ENCODE measurements at regions not wholly inside any gene's neighbourhood (a gene's known extent, or its start where the extent isn't known, plus 50 kb on each side); places are given as distances from the start of the nearest gene placed in this dataset.

GRCh38 chr1:182195733-182196132 is 134.2 kb upstream of the ZNF648 start:
- DNase-seq (ENCODE audit: low read depth, low spot score) = no peak

DNA sequence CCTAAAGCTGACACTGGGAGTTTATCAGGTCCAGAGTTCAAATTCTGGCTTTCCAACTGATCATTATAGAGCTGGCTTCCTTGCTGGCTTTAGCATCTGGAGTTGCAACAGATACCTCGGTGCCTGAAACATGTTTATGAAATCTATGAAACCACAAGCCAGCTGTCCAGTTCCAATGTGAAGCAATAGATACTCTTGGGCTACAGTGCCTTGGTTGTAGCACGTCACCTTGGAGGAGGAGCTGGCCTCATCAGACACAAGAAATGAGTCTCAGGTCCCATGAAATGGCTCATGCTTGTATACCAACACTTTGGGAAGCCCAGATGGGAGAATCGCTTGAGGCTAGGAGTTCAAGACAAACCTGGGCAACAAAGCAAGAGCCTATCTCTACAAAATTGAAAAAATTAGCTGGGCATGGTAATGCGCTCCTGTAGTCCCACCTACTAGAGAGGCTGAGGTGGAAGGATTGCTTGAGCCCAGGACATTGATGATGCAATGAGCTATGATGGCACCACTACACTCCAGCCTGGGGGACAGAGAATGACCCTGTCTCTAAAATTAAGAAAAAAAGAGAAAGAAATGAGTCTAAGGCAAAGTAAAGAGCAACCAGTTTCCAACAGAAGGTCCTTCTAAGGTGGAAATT is 132.5 kb upstream of the ZNF648 start:
- no peak for DNase-seq (ENCODE audit: low read depth, low spot score)

DNA sequence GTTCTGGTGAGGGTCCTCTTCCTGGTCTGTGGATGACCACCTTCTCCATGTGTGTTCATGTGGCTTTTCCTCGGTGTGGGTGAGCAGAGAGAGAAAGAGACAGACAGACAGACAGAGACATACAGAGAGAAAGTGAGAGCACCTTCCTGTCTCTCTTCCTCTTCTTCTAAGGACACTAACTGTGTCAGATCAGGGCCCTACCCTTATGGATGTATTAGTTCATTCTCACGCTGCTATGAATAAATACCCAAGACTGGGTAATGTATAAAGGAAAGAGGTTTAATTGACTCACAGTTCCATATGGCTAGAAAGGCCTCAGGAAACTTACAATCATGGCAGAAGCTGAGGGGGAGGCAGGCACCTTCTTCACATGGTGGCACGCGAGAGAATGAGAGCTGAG is 131.5 kb upstream of the ZNF648 start:
- DNase-seq (ENCODE audit: low read depth, low spot score) = no peak

- DNase-seq (ENCODE audit: low read depth, low spot score) = no peak
These were observed 130.7 kb upstream of the ZNF648 start for GRCh38 chr1:182192215-182192614.

GRCh38 chr1:182191381-182192115 is 130.0 kb upstream of the ZNF648 start:
- no peak for DNase-seq (ENCODE audit: low read depth, low spot score)

DNA sequence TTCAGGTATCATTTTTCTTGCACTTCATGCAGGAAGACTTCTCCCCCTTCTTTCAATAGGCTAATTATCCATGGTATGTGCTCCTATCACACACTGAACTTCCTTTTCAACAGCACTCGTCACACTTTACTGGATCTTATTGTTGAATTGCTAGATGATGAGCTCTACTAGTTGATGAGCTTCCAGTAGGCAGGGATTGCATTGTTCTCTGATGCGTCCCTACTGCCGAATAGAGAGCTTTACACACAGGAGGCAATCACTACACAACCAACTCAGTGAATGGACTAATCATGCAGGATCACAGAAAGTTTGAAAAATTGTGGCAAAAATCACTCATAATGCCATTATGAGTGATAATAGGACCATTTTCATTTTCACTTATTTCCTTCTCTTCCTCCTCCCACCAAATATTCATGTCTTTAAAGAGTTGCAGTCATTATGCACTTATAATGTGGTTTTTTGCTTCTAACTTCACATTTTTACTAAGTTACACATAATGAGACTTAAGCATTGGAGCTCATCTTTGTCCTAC is 128.1 kb upstream of the ZNF648 start:
- DNase-seq (ENCODE audit: low read depth, low spot score) = no peak

- DNase-seq (ENCODE audit: low read depth, low spot score) = no peak
These were observed 125.2 kb upstream of the ZNF648 start for GRCh38 chr1:182186757-182187146.

DNA sequence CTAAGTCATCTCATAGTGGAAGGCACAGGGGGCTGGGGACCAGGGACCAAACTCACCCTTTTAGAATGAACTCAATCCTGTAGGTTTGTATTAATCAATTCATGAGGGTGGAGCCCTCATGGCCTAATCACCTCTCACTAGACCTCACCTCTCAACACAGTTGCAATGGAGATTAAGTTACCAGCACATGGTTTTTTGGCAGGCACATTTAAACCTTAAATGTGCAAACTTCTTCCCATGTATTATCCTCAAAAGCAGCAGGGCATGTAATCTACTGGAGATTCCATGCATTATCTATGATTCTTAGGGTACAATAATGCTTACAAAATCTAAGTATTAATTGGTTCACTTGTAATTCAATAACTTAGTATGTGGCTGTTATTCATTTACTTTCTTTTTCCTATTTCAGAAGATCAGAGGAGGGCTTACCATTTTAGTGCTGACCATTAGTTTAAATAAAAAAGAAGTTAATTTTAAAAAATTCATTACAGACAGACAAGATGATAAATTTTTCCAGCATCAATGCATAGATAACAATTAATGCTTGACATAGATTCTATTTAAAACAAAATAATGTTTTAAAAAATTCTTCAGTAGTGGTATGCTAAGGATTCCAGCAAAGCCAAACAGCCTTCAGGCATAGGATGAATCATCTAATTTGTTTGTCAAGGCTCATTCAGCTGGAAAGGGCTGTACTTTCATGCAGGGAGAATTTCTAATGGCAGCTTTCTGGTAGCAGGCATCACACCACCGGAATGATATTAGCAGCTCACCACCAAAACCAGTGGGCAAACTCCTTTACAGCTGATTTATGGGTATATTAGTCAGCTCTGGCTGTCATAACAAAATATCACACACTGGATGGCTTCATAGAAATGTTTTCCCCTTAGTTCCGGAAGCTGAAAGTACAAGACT is 124.6 kb upstream of the ZNF648 start:
- no peak for DNase-seq (ENCODE audit: low read depth, low spot score)

- no peak for DNase-seq (ENCODE audit: low read depth, low spot score)
These were observed 123.6 kb upstream of the ZNF648 start for GRCh38 chr1:182185136-182185535.

GRCh38 chr1:182183606-182184005 is 122.1 kb upstream of the ZNF648 start:
- no peak for DNase-seq (ENCODE audit: low read depth, low spot score)

DNA sequence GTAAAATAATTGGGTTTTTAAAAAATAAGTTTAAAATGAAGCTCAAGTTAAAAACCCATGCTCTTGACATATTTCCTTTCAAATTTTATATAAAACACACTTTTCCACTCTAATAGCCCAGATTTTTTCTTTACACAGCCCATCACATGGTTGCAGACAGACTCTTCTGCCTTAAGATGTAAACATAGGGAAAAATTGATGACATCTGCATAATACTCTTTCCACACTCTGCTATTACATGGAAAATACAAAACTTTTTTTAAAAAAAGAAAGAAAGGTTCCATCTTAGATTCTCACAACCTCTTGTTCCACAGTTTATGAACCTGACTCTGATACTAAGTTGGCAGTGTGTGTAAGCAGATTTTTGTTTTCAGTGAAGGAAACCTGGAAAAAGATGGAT is 120.8 kb upstream of the ZNF648 start:
- DNase-seq (ENCODE audit: low read depth, low spot score) = no peak

DNA sequence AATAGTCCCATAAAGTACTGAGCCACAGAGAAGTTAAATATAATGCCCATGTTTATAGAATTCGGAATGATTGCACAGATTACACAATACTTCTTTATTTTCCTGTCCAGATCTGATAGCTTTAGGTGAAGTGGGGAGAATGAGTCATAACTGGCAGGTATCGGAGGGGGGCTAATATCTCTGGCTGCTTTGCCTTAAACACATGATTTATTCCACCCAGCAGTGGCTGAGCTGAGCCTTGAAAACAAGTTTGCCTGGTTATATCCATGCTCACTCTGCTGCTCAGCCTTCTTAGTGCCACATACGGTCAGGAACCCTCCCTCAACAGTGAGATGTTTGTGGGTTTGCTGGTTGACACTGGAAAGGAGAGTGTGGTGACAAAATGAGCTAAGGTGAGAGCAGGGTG is 119.7 kb upstream of the ZNF648 start:
- no peak for DNase-seq (ENCODE audit: low read depth, low spot score)

DNA sequence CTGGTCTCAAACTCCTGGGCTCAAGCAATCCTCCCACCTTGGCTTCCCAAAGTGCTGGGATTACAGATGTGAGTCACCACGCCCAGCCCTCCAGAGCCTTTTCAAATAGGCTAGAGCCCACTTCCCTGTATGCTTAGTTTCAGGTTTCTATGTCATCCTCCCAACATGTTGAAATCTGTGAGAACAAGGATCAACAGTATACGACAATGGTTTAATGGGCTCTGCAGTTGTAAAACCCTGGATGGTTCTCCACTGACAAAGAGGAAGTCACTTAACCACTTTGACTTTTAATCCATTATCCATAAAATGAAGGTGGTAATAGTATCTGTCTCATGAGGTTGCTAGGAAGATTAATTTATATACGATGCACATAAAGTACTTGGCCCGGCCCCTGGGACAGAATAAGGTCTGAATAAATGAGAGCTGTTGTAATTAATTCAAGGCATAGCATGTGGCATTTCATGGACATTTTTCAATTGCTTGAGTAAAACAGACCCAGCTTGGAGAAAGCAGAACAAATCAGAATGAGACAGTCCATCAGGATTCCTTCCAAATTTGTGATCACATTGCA is 113.9 kb upstream of the ZNF648 start:
- no peak for DNase-seq (ENCODE audit: low read depth, low spot score)

DNA sequence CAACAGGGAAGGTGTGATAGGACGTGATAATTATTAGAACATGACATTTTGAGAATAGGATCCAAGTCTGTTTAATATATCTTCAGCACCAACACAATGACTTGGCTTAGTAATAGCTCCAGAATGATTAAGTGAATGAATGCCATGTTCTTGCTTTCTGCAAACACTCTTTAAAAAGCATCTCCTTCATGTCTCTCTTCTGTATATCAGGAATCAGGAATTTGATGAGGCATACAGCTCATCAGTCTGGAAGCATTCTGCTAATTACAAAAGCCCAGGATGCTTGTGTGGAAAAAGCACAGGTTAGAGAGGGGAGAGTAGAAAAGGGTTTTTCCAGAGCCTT is 113.0 kb upstream of the ZNF648 start:
- no peak for DNase-seq (ENCODE audit: low read depth, low spot score)

DNA sequence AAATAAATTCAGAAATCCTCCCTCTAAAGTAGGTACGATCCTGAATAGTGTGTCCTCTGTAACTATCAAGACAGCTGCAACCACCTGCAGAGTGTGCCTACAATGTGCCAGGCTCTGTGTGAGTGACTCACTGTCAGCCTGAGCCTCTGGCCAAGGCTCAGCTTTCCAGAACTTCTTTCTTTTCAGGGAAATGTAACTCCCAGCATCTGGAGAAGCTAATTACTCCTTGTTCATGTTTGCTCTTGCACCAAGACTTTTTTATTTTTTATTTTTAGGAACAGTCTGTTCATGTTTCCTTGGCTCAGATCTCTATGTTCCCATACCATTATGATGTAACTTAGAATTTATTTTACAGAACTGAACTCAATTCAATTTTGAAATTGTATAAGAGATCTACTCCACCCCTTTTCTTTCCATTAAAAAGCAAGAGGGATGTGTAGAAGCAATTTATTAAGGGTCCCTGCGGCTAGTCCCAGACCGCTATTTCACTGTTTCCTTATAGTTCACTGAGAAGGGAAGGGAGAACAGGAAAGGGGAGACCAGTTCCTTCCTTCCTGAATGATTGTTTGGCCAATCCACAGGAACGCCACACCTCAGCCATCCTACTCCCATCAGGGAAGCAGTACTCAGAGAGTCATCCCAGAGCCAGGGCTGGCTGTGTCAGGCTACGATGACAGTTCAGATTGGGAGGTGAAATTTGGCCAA is 112.4 kb upstream of the ZNF648 start:
- DNase-seq (ENCODE audit: low read depth, low spot score) = no peak

DNA sequence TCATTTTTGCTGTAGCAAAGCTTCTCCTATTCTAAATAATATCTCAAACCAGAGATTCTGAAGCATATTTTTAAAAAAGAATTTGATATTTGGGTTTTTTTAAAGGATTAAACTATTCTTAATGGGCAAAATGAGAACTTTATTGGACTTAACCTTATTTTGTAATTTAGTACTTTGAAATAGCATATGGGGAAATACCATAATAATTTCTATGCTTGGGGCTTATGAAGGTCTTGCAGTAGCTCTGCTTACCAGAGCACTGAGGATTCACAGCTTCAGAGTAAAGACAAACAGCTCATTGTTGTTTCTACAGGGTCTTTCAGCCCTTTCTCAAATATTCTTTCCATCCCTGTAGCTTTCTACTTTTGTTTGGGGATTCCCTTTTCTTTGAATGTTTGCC is 111.2 kb upstream of the ZNF648 start:
- no peak for DNase-seq (ENCODE audit: low read depth, low spot score)

- DNase-seq (ENCODE audit: low read depth, low spot score) = no peak
These were observed 109.5 kb upstream of the ZNF648 start for GRCh38 chr1:182170891-182171461.

DNA sequence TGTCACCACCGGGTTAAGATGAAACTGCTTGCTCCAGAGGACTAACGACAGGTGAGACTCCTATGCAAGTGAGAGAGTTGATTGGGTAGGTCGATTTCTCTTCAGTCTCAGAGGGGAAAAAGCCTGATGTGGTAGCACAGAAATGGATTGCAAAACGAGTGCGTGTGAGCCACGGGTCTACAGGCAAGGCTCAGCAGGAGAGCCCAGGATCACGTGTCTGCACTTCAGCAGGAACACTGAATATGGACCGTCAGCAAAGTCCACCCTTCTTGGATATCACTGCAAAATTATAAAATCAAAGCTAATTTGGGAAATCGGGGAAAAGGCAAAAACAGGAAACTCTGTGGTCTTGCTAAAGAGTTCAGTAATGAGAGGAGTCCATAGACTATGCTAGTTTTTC is 107.7 kb upstream of the ZNF648 start:
- no peak for DNase-seq (ENCODE audit: low read depth, low spot score)

GRCh38 chr1:182166750-182167149 is 105.2 kb upstream of the ZNF648 start:
- DNase-seq (ENCODE audit: low read depth, low spot score) = no peak

GRCh38 chr1:182166321-182166720 is 104.8 kb upstream of the ZNF648 start:
- DNase-seq (ENCODE audit: low read depth, low spot score) = no peak

DNA sequence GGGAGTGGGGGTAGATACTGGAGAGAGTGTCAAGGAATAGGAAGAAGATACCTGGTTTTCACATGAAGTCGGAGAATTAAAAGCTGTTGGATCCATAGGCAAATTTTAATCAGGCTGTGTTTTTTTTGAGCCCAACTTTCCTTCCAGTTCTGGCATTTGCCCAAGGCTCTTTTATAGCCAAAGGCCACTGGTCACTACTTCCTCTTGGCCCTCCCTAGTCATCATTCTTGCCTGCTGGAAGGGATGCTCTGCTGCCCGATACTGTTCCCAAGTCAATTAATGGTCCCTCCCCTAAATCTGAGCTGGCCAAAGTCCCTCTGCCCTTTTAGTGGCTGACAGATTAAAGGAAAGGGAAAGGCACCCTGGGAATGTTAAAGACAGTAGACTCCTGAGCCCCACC is 102.8 kb upstream of the ZNF648 start:
- DNase-seq (ENCODE audit: low read depth, low spot score) = no peak
